ENCODE measurements at regions not wholly inside any gene's neighbourhood (a gene's known extent, or its start where the extent isn't known, plus 50 kb on each side); places are given as distances from the start of the nearest gene placed in this dataset.
"Not testable (repeated sequence)": the region's sequence is repeated elsewhere in the genome, so short reads cannot be mapped to it uniquely, and the experiment has no call there.

DNA sequence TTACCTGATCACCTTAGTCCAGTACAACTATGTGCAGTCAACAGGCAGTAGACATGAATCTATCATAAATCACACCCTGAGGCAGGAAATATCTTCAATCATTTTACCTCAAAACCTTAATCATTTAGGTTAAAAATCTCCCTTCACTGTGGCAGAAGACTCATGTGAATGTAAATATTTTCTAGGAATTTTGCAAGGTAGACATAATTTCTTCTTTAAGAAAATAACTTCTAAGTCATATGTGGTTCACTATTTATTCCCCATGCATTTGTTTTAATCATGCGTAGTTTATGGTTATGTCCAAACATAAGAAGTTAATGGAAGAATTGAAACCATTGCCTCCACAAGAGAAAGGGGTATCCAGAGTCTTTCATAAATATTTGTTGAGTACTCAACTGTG is 97.0 kb downstream of the HMHB1 start:
- DNase-seq: no peak

GRCh38 chr5:143913008-143913752 is 101.2 kb downstream of the HMHB1 start:
- DNase-seq: no peak

- DNase-seq: no peak
Observed at GRCh38 chr5:143914756-143915155, 102.8 kb downstream of the HMHB1 start.

DNA sequence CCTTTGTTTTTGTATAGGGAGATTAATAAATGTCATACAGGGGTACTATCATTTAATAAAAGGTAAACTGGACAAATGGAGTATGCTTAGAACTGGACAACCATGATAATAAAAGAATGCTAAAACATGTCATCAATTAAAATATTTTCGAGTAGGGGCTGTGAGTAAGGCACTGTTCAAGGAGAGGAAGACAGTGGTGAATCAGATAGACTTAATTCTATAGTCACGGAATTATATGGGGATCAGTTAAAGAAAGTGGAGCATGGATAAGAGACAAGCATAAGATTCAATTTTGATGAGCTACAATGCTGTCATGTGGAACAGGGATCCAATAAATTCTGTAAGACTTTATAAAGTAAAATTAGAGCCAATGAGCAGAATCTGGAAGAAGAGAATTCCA is 104.5 kb downstream of the HMHB1 start:
- DNase-seq: no peak

GRCh38 chr5:143918961-143919360 is 107.0 kb downstream of the HMHB1 start:
- no peak for DNase-seq

GRCh38 chr5:143920772-143921171 is 108.8 kb downstream of the HMHB1 start:
- DNase-seq: no peak

DNA sequence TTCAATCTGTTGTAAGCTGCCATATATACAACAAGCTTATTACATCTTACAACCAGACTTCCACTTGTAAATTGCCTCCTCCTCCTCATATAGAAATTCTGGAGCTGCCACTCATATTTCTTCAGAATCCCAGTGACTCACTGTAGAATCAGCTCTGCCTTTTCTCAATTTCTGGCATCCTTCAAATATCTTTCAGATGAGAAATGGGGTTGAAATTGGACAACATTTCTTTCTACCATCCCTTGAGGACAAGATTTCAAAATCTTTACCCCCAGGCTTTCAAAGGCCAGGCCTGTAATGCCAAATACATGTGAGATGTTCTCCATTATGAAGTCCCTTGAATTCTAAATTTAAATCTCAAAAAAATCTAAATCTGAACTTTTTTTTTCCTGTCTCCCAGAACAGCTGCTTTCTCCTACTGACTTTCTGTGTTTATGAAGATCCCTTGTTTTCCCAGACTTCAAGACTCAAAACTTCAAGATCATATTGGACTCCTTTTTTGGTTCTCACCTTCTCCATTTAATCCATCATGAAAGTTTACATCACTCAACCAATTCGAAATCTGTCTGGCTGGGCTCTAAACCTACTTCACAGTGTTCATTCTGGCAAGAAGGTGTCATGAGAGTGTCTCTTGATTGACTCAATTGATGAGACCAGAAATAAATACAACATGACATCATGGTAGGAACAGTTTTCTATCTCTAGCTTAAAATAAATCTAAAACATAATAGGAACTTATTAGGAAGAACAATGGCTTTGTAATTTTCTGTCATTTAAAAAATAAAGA is 109.8 kb downstream of the HMHB1 start:
- DNase-seq: no peak

DNA sequence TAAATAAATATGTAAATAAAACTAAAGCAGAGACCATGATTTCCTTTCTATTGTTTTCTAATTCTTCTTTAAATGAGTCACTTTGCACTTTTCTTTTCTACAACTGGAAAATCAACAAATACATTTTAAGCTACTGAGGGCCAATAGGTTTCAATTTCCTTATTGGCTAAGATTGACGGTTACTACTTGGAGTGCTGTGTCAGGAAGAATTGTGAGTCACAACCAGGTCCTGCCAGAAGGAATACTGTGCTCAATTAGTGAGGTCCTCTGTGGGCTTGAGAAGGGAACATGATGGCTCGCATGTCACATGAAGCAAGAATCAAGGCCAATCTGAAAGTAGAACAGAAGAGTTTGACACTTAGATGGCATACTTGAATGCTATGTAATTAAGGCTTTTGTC is 110.8 kb downstream of the HMHB1 start:
- DNase-seq: no peak

DNA sequence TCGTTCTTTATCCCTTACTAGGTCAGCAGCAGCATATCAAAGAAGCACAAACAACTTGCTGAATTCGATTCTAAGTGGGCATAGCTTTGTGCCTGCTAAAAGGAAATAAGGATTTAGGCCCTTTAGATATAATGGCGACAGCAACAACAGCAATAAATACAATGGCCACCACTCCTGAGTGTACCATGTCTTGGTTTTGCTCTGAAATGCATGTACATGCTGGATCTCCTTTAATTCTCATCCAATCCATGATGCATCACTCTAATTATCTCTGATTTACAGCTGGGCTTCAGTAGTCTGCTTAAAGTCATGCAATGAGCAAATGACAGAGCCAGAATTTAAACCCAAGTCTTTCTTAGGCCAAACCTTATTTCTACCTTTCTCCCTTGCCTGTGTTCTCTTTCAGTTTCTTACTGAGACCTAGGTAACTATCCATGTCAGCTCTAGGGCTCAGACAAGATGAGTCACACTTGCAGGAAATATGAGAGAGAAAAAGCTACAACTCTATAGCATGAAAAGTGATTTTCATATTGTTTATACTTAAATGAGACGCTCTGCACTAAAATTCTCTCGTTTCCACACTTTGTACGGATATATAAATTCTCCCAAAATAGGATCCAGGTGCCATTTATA is 111.8 kb downstream of the HMHB1 start:
- peak in 1 of 5 donors; percentile 34 for DNase-seq

- DNase-seq: no peak
Observed at GRCh38 chr5:143924311-143924978, 112.5 kb downstream of the HMHB1 start.

GRCh38 chr5:143924979-143925325 is 113.0 kb downstream of the HMHB1 start:
- DNase-seq: not testable (repeated sequence)

DNA sequence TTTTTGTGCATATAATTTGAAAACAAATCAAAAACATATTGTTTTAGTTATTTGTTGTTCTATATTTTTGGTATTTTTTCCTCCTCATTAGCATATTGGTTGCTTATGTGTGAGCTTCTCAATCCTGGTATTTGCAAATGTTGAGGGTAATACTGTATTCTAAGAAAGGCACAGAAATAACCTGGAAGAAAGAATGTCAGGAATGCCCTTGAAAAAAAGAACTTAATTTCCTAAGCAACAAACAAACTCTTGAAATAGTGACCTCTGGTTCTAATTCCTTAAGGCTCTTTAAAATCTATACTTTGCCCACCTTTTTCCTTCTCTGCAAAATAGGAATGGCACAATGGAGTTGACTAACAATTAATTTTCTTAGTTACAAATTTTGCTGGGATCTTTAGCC is 117.5 kb downstream of the HMHB1 start:
- no peak for DNase-seq

- DNase-seq: no peak
Observed at GRCh38 chr5:143930561-143930960, 118.6 kb downstream of the HMHB1 start.

DNA sequence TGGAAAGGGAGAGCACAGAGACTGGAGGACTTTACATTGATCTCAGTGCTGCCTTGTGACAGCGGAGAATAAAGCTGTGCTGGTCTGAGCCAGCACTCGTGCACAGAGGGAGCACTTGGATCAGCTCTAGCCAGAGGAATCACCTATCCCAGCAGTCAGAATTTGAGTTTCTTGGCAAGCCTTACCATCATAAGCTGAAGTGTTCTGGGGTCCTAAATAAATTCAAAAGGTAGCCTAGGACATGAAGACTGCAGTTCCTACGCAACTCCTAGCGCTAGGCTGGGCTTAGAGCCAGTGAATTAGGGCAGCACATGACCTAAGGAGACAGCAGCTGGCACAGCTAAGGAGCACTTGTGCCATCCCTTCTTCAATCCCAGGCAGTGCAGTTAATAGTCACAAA is 119.5 kb downstream of the HMHB1 start:
- DNase-seq: no peak

GRCh38 chr5:143931986-143932385 is 120.0 kb downstream of the HMHB1 start:
- DNase-seq: no peak

DNA sequence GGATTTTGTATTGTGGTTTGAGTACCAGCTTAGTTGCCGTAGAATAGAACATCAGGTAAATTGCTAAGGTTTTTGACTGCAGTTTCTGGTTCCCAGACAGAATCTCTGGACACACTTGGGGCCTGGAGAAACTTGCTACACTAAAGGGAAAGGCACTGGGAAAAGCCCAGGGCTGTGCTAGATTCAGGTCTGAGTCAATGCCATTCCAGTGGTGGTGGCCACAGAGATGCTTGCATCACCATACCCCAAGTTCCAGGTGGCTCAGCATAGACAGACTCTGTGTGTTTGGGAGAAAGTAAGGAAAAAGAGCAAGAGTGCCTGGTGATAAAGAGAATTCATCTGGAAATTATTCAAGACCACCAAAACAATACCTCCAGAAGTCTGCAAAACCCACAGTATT is 120.6 kb downstream of the HMHB1 start:
- DNase-seq: no peak

- DNase-seq: no peak
Observed at GRCh38 chr5:143933451-143933850, 121.5 kb downstream of the HMHB1 start.

GRCh38 chr5:143934821-143935220 is 122.9 kb downstream of the HMHB1 start:
- no peak for DNase-seq

DNA sequence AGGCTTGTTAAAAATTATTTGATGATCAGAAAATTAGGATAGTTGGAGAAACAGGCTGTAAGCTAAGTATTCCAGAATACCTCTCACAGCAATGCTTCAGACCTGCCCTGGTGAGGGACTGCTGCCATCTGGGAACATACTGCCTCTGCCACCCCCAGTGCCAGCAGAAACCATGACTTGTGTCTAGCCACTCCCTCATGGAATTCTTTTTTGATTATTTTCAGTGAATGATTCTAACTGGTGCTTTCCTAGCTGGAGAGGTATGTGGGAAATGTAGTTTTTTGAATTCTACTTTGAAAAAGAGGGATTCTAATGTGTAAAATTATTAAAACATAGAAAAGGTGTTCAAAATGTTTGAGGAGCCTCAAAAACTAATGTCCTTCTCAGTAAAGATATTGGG is 126.3 kb downstream of the HMHB1 start:
- no peak for DNase-seq

GRCh38 chr5:143946837-143947236 is 134.9 kb downstream of the HMHB1 start:
- DNase-seq: no peak

DNA sequence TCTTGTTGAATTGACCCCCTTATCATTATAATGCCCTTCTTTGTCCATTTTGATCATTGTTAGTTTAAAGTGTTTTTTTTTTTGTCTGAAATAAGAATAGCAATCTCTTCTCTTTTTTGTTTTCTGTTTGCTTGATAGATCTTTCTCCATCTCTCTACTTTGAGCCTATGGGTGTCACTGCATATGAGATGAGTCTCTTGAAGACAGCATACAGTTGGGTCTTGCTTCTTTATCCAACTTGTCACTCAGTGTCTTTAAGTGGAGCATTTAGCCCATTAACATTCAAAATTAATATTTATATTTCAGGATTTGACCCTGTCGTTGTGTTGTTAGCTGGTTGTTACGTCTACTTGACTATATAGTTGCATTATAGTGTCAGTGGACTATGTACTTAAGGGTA is 135.4 kb downstream of the HMHB1 start:
- no peak for DNase-seq

- no peak for DNase-seq
Observed at GRCh38 chr5:143952809-143953208, 140.8 kb downstream of the HMHB1 start.

- no peak for DNase-seq
Observed at GRCh38 chr5:143953851-143954250, 141.9 kb downstream of the HMHB1 start.

Measured in T-helper 1 cell (primary cell).